ENCODE measurements at regions not wholly inside any gene's neighbourhood (a gene's known extent, or its start where the extent isn't known, plus 50 kb on each side); places are given as distances from the start of the nearest gene placed in this dataset.
"Not testable (repeated sequence)": the region's sequence is repeated elsewhere in the genome, so short reads cannot be mapped to it uniquely, and the experiment has no call there.

- DNase-seq (ENCODE audit: low spot score) = no peak
Observed at GRCh38 chr3:43838009-43838758, 147.4 kb downstream of the ABHD5 start.

- DNase-seq (ENCODE audit: low spot score) = no peak
Observed at GRCh38 chr3:43838877-43839276, 148.1 kb downstream of the ABHD5 start.

GRCh38 chr3:43843386-43843785, 152.6 kb downstream of the ABHD5 start:
- no peak for DNase-seq (ENCODE audit: low spot score)

GRCh38 chr3:43844757-43845156, 154.0 kb downstream of the ABHD5 start:
- no peak for DNase-seq (ENCODE audit: low spot score)

- DNase-seq (ENCODE audit: low spot score) = not testable (repeated sequence)
Observed at GRCh38 chr3:43845553-43845952, 154.8 kb downstream of the ABHD5 start.

GRCh38 chr3:43852066-43852465, 161.3 kb downstream of the ABHD5 start:
- no peak for DNase-seq (ENCODE audit: low spot score)

GRCh38 chr3:43854283-43854682, 163.5 kb downstream of the ABHD5 start:
- DNase-seq (ENCODE audit: low spot score) = no peak

GRCh38 chr3:43854916-43855315, 164.2 kb downstream of the ABHD5 start:
- no peak for DNase-seq (ENCODE audit: low spot score)

- peak; percentile 53 for DNase-seq (ENCODE audit: low spot score)
Observed at GRCh38 chr3:43855674-43856299, 165.0 kb downstream of the ABHD5 start.

- DNase-seq (ENCODE audit: low spot score) = no peak
Observed at GRCh38 chr3:43856351-43856750, 165.6 kb downstream of the ABHD5 start.

- no peak for DNase-seq (ENCODE audit: low spot score)
Observed at GRCh38 chr3:43856761-43857160, 166.0 kb downstream of the ABHD5 start.

GRCh38 chr3:43857361-43858293, 166.9 kb downstream of the ABHD5 start:
- no peak for DNase-seq (ENCODE audit: low spot score)

GRCh38 chr3:43858294-43858701, 167.6 kb downstream of the ABHD5 start:
- DNase-seq (ENCODE audit: low spot score) = no peak

- DNase-seq (ENCODE audit: low spot score) = no peak
Observed at GRCh38 chr3:43859766-43860165, 169.0 kb downstream of the ABHD5 start.

- no peak for DNase-seq (ENCODE audit: low spot score)
Observed at GRCh38 chr3:43861635-43862034, 170.9 kb downstream of the ABHD5 start.

- DNase-seq (ENCODE audit: low spot score) = no peak
Observed at GRCh38 chr3:43862470-43862869, 171.7 kb downstream of the ABHD5 start.

GRCh38 chr3:43862992-43863805, 172.5 kb downstream of the ABHD5 start:
- no peak for DNase-seq (ENCODE audit: low spot score)

- no peak for DNase-seq (ENCODE audit: low spot score)
Observed at GRCh38 chr3:43863966-43864933, 173.5 kb downstream of the ABHD5 start.

- no peak for DNase-seq (ENCODE audit: low spot score)
Observed at GRCh38 chr3:43865351-43865750, 174.6 kb downstream of the ABHD5 start.

GRCh38 chr3:43865887-43866528, 175.3 kb downstream of the ABHD5 start:
- DNase-seq (ENCODE audit: low spot score) = no peak
